K562 (cell line): ENCODE measurements at regions not wholly inside any gene's neighbourhood (a gene's known extent, or its start where the extent isn't known, plus 50 kb on each side); places are given as distances from the start of the nearest gene placed in this dataset.

ENCODE experiments used
- BHLHE40 ChIP-seq: IDR thresholded peaks from 2 replicates; pipeline ENCODE4 v1.6.1; 2011; ENCODE audit warnings: low read length, improper control_type of control experiment
- DMBX1 ChIP-seq: fragments of 250-450 bp; sonication (Bioruptor Pico); IDR thresholded peaks from 2 replicates; pipeline ENCODE4 v1.8.0; 2022; ENCODE audit warnings: inconsistent platforms, mild to moderate bottlenecking, moderate library complexity, borderline replicate concordance
- KAT2B ChIP-seq: IDR thresholded peaks from one replicate; pipeline ENCODE4 v1.6.1; 2012; ENCODE audit warnings: low read depth, mild to moderate bottlenecking, control low read depth, inconsistent platforms, low read length, moderate library complexity
- NCOR1 ChIP-seq: fragments of 450-650 bp; IDR thresholded peaks from 2 replicates; pipeline ENCODE4 v1.6.1; 2016; ENCODE audit warnings: mild to moderate bottlenecking, moderate library complexity
- POLR2AphosphoS5 ChIP-seq: IDR thresholded peaks from 2 replicates; pipeline ENCODE4 v1.6.1; 2011; ENCODE audit warnings: mild to moderate bottlenecking, low read depth, low read length, moderate library complexity; ENCODE audit not compliant: control insufficient read depth, insufficient read depth
- RFX5 ChIP-seq: IDR thresholded peaks from 2 replicates; pipeline ENCODE4 v1.6.1; 2011; ENCODE audit warnings: low read depth, mild to moderate bottlenecking, improper control_type of control experiment, low read length
- SRSF7 ChIP-seq: fragments of 200-400 bp; formaldehyde crosslinking; optimal IDR thresholded peaks from 2 replicates; pipeline ENCODE3; 2017; ENCODE audit warnings: mild to moderate bottlenecking, low read depth, low read length
- STAT5B ChIP-seq: fragments of 250-450 bp; sonication (Bioruptor Pico); IDR thresholded peaks from 2 replicates; pipeline ENCODE4 v1.8.0; 2021; ENCODE audit warnings: mild to moderate bottlenecking, inconsistent platforms
- YY1 ChIP-seq, 3 experiments: IDR thresholded peaks; 2 replicates each; pipeline ENCODE4 v1.6.1; 2011; ENCODE audit warnings: low read length in 2 of 3, mild to moderate bottlenecking in 2 of 3, moderate library complexity in 2 of 3, borderline replicate concordance in 1 of 3, control low read depth in 1 of 3, low read depth in 1 of 3; ENCODE audit not compliant: insufficient read depth in 3 of 3, insufficient replicate concordance in 2 of 3, control insufficient read depth in 1 of 3, insufficient read length in 1 of 3; ENCODE audit errors: extremely low read depth in 1 of 3
- TF ChIP-seq, protein P1 (sequence below), 3 experiments: IDR thresholded peaks in 2 of 3; conservative IDR thresholded peaks in 1 of 3; 2 replicates each; pipeline ENCODE4 v1.5.1; 2011 to 2012; ENCODE audit warnings: low read length in 3 of 3, mild to moderate bottlenecking in 3 of 3, control low read depth in 2 of 3, improper control_type of control experiment in 1 of 3, inconsistent platforms in 1 of 3, low read depth in 1 of 3, mixed read lengths in 1 of 3, moderate library complexity in 1 of 3; ENCODE audit not compliant: insufficient read depth in 2 of 3
- TF ChIP-seq, protein P2 (sequence below): sonication (generic); formaldehyde crosslinking; IDR thresholded peaks from 2 replicates; pipeline ENCODE4 v1.8.1; 2023; ENCODE audit warnings: mild to moderate bottlenecking, missing genetic modification reagents
- TF ChIP-seq, protein P3 (sequence below): fragments of 450-650 bp; IDR thresholded peaks from 2 replicates; pipeline ENCODE4 v1.6.1; 2016; ENCODE audit warnings: missing biosample characterization, missing genetic modification characterization
- TF ChIP-seq, protein P4 (sequence below): fragments of 450-650 bp; IDR thresholded peaks from 2 replicates; pipeline ENCODE4 v1.6.1; 2016; ENCODE audit warnings: low read depth

DNA sequence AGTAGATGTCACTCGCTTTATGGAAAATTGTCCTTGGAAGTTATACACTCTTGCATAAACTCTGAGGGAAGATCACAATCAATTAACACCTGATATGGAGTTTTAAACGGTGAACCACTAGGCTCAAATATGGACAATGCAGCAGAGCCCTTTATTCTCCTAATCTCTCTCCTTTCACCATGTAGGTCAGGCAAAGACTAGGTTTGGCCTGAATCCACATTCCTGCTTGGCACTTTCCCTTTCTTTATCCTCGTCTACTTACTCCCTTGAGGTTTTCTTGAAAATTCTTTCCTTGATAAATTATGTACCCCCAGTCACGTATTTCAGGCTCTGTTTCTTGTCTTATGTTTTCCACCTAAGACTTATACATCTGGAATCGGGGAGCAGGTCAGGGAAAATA lies 751.7 kb downstream of the DACH1 start:
- TF ChIP-seq, protein P1, sequence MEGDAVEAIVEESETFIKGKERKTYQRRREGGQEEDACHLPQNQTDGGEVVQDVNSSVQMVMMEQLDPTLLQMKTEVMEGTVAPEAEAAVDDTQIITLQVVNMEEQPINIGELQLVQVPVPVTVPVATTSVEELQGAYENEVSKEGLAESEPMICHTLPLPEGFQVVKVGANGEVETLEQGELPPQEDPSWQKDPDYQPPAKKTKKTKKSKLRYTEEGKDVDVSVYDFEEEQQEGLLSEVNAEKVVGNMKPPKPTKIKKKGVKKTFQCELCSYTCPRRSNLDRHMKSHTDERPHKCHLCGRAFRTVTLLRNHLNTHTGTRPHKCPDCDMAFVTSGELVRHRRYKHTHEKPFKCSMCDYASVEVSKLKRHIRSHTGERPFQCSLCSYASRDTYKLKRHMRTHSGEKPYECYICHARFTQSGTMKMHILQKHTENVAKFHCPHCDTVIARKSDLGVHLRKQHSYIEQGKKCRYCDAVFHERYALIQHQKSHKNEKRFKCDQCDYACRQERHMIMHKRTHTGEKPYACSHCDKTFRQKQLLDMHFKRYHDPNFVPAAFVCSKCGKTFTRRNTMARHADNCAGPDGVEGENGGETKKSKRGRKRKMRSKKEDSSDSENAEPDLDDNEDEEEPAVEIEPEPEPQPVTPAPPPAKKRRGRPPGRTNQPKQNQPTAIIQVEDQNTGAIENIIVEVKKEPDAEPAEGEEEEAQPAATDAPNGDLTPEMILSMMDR (IDR thresholded peaks at IDR 0.05 in 2 of 3, conservative IDR thresholded peaks at IDR 0.05 in 1 of 3; ENCODE audit: insufficient read depth in 2 of 3, low read depth in 1 of 3, low read length in 3 of 3): no peak
- TF ChIP-seq, protein P2, sequence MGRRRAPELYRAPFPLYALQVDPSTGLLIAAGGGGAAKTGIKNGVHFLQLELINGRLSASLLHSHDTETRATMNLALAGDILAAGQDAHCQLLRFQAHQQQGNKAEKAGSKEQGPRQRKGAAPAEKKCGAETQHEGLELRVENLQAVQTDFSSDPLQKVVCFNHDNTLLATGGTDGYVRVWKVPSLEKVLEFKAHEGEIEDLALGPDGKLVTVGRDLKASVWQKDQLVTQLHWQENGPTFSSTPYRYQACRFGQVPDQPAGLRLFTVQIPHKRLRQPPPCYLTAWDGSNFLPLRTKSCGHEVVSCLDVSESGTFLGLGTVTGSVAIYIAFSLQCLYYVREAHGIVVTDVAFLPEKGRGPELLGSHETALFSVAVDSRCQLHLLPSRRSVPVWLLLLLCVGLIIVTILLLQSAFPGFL (CRISPR knock-in tag): no peak
- no peak for TF ChIP-seq KAT2B
- TF ChIP-seq BHLHE40: no peak
- no peak for TF ChIP-seq POLR2AphosphoS5
- no peak for TF ChIP-seq SRSF7
- no peak for TF ChIP-seq YY1 (IDR thresholded peaks at IDR 0.05; ENCODE audit: borderline replicate concordance in 1 of 3, control insufficient read depth in 1 of 3, extremely low read depth in 1 of 3, insufficient read depth in 3 of 3, insufficient read length in 1 of 3, insufficient replicate concordance in 2 of 3, low read depth in 1 of 3, low read length in 2 of 3)
- TF ChIP-seq, protein P3, sequence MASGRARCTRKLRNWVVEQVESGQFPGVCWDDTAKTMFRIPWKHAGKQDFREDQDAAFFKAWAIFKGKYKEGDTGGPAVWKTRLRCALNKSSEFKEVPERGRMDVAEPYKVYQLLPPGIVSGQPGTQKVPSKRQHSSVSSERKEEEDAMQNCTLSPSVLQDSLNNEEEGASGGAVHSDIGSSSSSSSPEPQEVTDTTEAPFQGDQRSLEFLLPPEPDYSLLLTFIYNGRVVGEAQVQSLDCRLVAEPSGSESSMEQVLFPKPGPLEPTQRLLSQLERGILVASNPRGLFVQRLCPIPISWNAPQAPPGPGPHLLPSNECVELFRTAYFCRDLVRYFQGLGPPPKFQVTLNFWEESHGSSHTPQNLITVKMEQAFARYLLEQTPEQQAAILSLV (tag): no peak
- TF ChIP-seq, protein P4, sequence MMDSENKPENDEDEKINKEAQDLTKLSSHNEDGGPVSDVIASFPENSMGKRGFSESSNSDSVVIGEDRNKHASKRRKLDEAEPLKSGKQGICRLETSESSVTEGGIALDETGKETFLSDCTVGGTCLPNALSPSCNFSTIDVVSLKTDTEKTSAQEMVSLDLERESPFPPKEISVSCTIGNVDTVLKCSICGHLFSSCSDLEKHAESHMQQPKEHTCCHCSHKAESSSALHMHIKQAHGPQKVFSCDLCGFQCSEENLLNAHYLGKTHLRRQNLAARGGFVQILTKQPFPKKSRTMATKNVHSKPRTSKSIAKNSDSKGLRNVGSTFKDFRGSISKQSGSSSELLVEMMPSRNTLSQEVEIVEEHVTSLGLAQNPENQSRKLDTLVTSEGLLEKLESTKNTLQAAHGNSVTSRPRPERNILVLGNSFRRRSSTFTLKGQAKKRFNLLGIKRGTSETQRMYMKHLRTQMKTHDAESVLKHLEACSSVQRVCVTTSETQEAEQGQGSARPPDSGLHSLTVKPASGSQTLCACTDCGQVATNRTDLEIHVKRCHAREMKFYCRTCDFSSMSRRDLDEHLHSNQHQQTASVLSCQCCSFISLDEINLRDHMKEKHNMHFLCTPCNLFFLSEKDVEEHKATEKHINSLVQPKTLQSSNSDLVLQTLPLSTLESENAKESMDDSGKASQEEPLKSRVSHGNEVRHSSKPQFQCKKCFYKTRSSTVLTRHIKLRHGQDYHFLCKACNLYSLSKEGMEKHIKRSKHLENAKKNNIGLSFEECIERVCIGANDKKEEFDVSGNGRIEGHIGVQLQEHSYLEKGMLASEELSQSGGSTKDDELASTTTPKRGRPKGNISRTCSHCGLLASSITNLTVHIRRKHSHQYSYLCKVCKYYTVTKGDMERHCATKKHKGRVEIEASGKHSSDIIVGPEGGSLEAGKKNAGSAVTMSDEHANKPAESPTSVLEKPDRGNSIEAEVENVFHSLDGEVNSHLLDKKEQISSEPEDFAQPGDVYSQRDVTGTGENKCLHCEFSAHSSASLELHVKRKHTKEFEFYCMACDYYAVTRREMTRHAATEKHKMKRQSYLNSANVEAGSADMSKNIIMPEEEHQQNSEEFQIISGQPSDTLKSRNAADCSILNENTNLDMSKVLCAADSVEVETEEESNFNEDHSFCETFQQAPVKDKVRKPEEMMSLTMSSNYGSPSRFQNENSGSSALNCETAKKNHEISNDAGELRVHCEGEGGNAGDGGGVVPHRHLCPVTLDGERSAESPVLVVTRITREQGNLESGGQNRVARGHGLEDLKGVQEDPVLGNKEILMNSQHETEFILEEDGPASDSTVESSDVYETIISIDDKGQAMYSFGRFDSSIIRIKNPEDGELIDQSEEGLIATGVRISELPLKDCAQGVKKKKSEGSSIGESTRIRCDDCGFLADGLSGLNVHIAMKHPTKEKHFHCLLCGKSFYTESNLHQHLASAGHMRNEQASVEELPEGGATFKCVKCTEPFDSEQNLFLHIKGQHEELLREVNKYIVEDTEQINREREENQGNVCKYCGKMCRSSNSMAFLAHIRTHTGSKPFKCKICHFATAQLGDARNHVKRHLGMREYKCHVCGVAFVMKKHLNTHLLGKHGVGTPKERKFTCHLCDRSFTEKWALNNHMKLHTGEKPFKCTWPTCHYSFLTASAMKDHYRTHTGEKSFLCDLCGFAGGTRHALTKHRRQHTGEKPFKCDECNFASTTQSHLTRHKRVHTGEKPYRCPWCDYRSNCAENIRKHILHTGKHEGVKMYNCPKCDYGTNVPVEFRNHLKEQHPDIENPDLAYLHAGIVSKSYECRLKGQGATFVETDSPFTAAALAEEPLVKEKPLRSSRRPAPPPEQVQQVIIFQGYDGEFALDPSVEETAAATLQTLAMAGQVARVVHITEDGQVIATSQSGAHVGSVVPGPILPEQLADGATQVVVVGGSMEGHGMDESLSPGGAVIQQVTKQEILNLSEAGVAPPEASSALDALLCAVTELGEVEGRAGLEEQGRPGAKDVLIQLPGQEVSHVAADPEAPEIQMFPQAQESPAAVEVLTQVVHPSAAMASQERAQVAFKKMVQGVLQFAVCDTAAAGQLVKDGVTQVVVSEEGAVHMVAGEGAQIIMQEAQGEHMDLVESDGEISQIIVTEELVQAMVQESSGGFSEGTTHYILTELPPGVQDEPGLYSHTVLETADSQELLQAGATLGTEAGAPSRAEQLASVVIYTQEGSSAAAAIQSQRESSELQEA: no peak
- TF ChIP-seq NCOR1: no peak
- no peak for TF ChIP-seq STAT5B (CRISPR knock-in tag)
- no peak for TF ChIP-seq DMBX1 (CRISPR knock-in tag)
- TF ChIP-seq RFX5: no peak
